Activated CD4-positive, alpha-beta T cell treated with anti-CD3 and anti-CD28 coated beads for 48 hours (primary cell): ENCODE measurements at regions not wholly inside any gene's neighbourhood (a gene's known extent, or its start where the extent isn't known, plus 50 kb on each side); places are given as distances from the start of the nearest gene placed in this dataset.
"Not testable (repeated sequence)": the region's sequence is repeated elsewhere in the genome, so short reads cannot be mapped to it uniquely, and the experiment has no call there.

ENCODE experiments used
- DNase-seq: peaks from one replicate; pipeline ENCODE4 v3.0.0-alpha.2; 2020

- no peak for DNase-seq
Observed at GRCh38 chr3:89783341-89783927, 676.0 kb downstream of the EPHA3 start.

- DNase-seq = no peak
Observed at GRCh38 chr3:89787485-89787884, 680.1 kb downstream of the EPHA3 start.

- no peak for DNase-seq
Observed at GRCh38 chr3:89787979-89788378, 680.6 kb downstream of the EPHA3 start.

- DNase-seq = no peak
Observed at GRCh38 chr3:89795506-89795905, 688.1 kb downstream of the EPHA3 start.

- no peak for DNase-seq
Observed at GRCh38 chr3:89802881-89803280, 695.5 kb downstream of the EPHA3 start.

GRCh38 chr3:89803711-89804110 is 696.3 kb downstream of the EPHA3 start:
- no peak for DNase-seq

- DNase-seq = no peak
Observed at GRCh38 chr3:89806166-89806565, 698.7 kb downstream of the EPHA3 start.

- no peak for DNase-seq
Observed at GRCh38 chr3:89808680-89809197, 701.3 kb downstream of the EPHA3 start.

- no peak for DNase-seq
Observed at GRCh38 chr3:89813500-89813899, 706.1 kb downstream of the EPHA3 start.

GRCh38 chr3:89841041-89841440 is 733.6 kb downstream of the EPHA3 start:
- DNase-seq = no peak

GRCh38 chr3:89845053-89845452 is 737.6 kb downstream of the EPHA3 start:
- DNase-seq = no peak

GRCh38 chr3:89847955-89848354 is 740.5 kb downstream of the EPHA3 start:
- DNase-seq = no peak

GRCh38 chr3:89851974-89852621 is 744.7 kb downstream of the EPHA3 start:
- DNase-seq = no peak

- DNase-seq = no peak
Observed at GRCh38 chr3:89859757-89860156, 752.3 kb downstream of the EPHA3 start.

GRCh38 chr3:89867286-89867685 is 759.9 kb downstream of the EPHA3 start:
- no peak for DNase-seq

GRCh38 chr3:89876116-89876515 is 768.7 kb downstream of the EPHA3 start:
- DNase-seq = no peak

- DNase-seq = no peak
Observed at GRCh38 chr3:89877230-89877629, 769.8 kb downstream of the EPHA3 start.

- no peak for DNase-seq
Observed at GRCh38 chr3:89889386-89889785, 782.0 kb downstream of the EPHA3 start.

- DNase-seq = no peak
Observed at GRCh38 chr3:89908711-89909213, 801.3 kb downstream of the EPHA3 start.

GRCh38 chr3:89912031-89912430 is 804.6 kb downstream of the EPHA3 start:
- DNase-seq = no peak

GRCh38 chr3:89923921-89924610 is 816.6 kb downstream of the EPHA3 start:
- no peak for DNase-seq

- DNase-seq = no peak
Observed at GRCh38 chr3:89925976-89926375, 818.6 kb downstream of the EPHA3 start.

GRCh38 chr3:89932882-89933281 is 825.5 kb downstream of the EPHA3 start:
- no peak for DNase-seq

GRCh38 chr3:89944461-89944860 is 837.0 kb downstream of the EPHA3 start:
- DNase-seq = not testable (repeated sequence)
